ENCODE measurements at regions not wholly inside any gene's neighbourhood (a gene's known extent, or its start where the extent isn't known, plus 50 kb on each side); places are given as distances from the start of the nearest gene placed in this dataset.

DNA sequence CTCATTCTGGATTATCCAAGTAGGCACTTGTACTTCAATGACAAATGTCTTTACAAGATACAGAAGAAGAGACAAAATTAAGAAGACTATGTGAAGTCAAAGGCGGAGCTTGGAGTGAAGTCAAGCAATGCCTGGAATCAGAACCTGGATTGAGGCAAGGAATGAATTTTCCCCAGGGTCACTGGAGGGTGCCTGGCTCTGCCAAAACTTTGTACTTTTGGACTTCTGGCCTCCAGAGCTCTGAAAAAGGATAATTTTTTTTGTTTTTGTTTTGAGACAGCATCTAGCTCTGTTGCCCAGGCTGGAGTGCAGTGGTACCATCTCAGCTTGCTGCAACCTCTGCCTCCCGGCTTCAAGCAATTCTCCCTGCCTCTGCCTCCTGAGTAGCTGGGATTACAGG lies 119.3 kb upstream of the AGBL1 start:
- TF ChIP-seq POLR2A (IDR thresholded peaks at IDR 0.05; ENCODE audit: extremely low read depth, insufficient read length): no peak
- no peak for TF ChIP-seq CTCF (IDR thresholded peaks at IDR 0.05; ENCODE audit: low read depth, low read length)
- TF ChIP-seq, protein P1, sequence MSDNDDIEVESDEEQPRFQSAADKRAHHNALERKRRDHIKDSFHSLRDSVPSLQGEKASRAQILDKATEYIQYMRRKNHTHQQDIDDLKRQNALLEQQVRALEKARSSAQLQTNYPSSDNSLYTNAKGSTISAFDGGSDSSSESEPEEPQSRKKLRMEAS (IDR thresholded peaks at IDR 0.05; ENCODE audit: low read depth, low read length): no peak
